Ovary (tissue), 7 donors: ENCODE measurements at regions not wholly inside any gene's neighbourhood (a gene's known extent, or its start where the extent isn't known, plus 50 kb on each side); places are given as distances from the start of the nearest gene placed in this dataset.
A peak's percentile ranks its signal among the peaks of the same experiment; 100 is the strongest.

ENCODE experiments used
- DNase-seq, 5 donors: peaks; one replicate each; pipeline ENCODE4 v3.0.0-alpha.2; 2019 to 2020
- H3K27ac ChIP-seq, 2 donors: fragments of 200-600 bp; one replicate each; pipeline versions ENCODE4 v1.5.1 to v1.8.0; 2019 to 2022
- H3K27me3 ChIP-seq: fragments of 200-600 bp; one replicate; pipeline ENCODE4 v1.8.0; 2022
- H3K36me3 ChIP-seq: fragments of 200-600 bp; sonication (generic); one replicate; pipeline ENCODE4 v1.5.1; 2019
- H3K4me1 ChIP-seq: one replicate; pipeline ENCODE4 v1.8.1; 2013; ENCODE audit warnings: mild to moderate bottlenecking, moderate library complexity; ENCODE audit not compliant: insufficient read depth
- H3K4me3 ChIP-seq: fragments of 200-600 bp; sonication (generic); one replicate; pipeline ENCODE4 v1.5.1; 2017
- H3K9me3 ChIP-seq, 2 donors: fragments of 200-600 bp in 1 of 2; sonication (generic) in 1 of 2; one replicate each; pipeline versions ENCODE4 v1.5.1 to v1.8.1; 2013 to 2019; ENCODE audit warnings: mild to moderate bottlenecking in 1 of 2, moderate library complexity in 1 of 2
- CTCF ChIP-seq, 3 donors: fragments of 450-650 bp in 2 of 3; fragments of 200-600 bp in 1 of 3; IDR thresholded peaks; one replicate each; pipeline versions ENCODE4 v1.5.1 to v1.8.0; 2016 to 2022; ENCODE audit warnings: antibody characterized with exemption in 3 of 3, mild to moderate bottlenecking in 1 of 3
- EP300 ChIP-seq: sonication (generic); formaldehyde crosslinking; IDR thresholded peaks from one replicate; pipeline ENCODE4 v1.6.1; 2017; ENCODE audit warnings: antibody characterized with exemption
- POLR2A ChIP-seq: fragments of 450-650 bp; IDR thresholded peaks from one replicate; pipeline ENCODE4 v1.6.1; 2017; ENCODE audit warnings: antibody characterized with exemption, mild to moderate bottlenecking, moderate library complexity
- WGBS, 3 donors: extraction: QIAGEN DNeasy Blood & Tissue Kit in 1 of 3; methylation state at CpG; one replicate each; pipeline versions ENCODE4 v1.1.5 to v1.1.7; 2013 to 2017; 5-methylcytosine and 5-hydroxymethylcytosine counted together
- intact Hi-C, 4 donors: fragments of 100-400 bp; cut with DNase I; formaldehyde crosslinking; loops; one replicate each; pipeline versions ENCODE4 v1.11.0 to v1.15.1; 2022 to 2023
- donor health status: DM: no; HTN: no; CAD: no; lungs with moderate emphysema.
- donor health status: DM: no; HTN: no; CAD: no.
- donor health status: Bipolar disorder and iron deficiency.
- donor health status: DM: no; HTN: no; CAD: no.
- donor health status: DM: yes; HTN: yes; CAD: no.

- peak in 1 of 5 donors; percentile 21 for DNase-seq
- TF ChIP-seq POLR2A (no peak), EP300 (no peak), CTCF (IDR thresholded peaks at IDR 0.05) (no peak)
- Histone ChIP-seq H3K9me3 (no peaks in the 10 kb centered on the region), H3K36me3 (no peaks in the 10 kb centered on the region), H3K4me1 (no peaks in the 10 kb centered on the region), H3K4me3 (no peak overlapping the region), H3K27ac (no peak overlapping the region), H3K27me3 (no peaks in the 10 kb centered on the region)
- WGBS, 3 donors, result 83 to 86% (median 86%) methylated on average over 22 of the region's 22 CpGs
- intact Hi-C loops, result loop anchor here in 1 of 4 donors (10.0 kb wide), 1 partner anchor 199 kb away; no protein-coding TSS in a partner anchor
These were observed 96.7 kb downstream of the RPS6KA4 start for GRCh38 chr11:64455456-64456261.

- no peaks in the 10 kb centered on the region for H3K4me1 ChIP-seq
- H3K27me3 ChIP-seq, result no peaks in the 10 kb centered on the region
- intact Hi-C loops, result loop anchor here in 1 of 4 donors (10.0 kb wide), 1 partner anchor 198 kb away; no protein-coding TSS in a partner anchor
- H3K9me3 ChIP-seq, result no peaks in the 10 kb centered on the region
- DNase-seq, result no peak
- no peak overlapping the region for H3K4me3 ChIP-seq
- H3K27ac ChIP-seq, result no peak overlapping the region
- TF ChIP-seq CTCF (IDR thresholded peaks at IDR 0.05) (no peak), POLR2A (no peak), EP300 (no peak)
- H3K36me3 ChIP-seq, result no peaks in the 10 kb centered on the region
- 84 to 89% (median 88%) methylated on average over 23 of the region's 23 CpGs for WGBS, 3 donors
These were observed 97.8 kb downstream of the RPS6KA4 start for GRCh38 chr11:64456509-64457320.

GRCh38 chr11:64457416-64458010, 98.2 kb upstream of the SLC22A11 start:
- 85 to 90% (median 86%) methylated on average over 12 of the region's 12 CpGs for WGBS, 3 donors
- no peaks in the 10 kb centered on the region for H3K9me3 ChIP-seq
- TF ChIP-seq EP300 (no peak), CTCF (IDR thresholded peaks at IDR 0.05) (no peak), POLR2A (no peak)

GRCh38 chr11:64458997-64459396, 96.7 kb upstream of the SLC22A11 start:
- TF ChIP-seq EP300 (no peak), CTCF (IDR thresholded peaks at IDR 0.05) (no peak), POLR2A (no peak)
- Histone ChIP-seq H3K27me3 (no peaks in the 10 kb centered on the region), H3K9me3 (no peaks in the 10 kb centered on the region), H3K27ac (no peak overlapping the region), H3K4me1 (no peaks in the 10 kb centered on the region), H3K36me3 (no peaks in the 10 kb centered on the region), H3K4me3 (no peak overlapping the region)
- 30 to 43% (median 32%) methylated on average over 10 of the region's 10 CpGs for WGBS, 3 donors
- intact Hi-C loops, result loop anchor here in 1 of 4 donors (10.0 kb wide), 1 partner anchor 196 kb away; no protein-coding TSS in a partner anchor
- DNase-seq, result no peak

More at GRCh38 chr11:64457416-64458010, 98.2 kb upstream of the SLC22A11 start:
- H3K4me3 ChIP-seq, result no peak overlapping the region
- H3K27me3 ChIP-seq, result no peaks in the 10 kb centered on the region
- no peak for DNase-seq
- no peak overlapping the region for H3K27ac ChIP-seq
- intact Hi-C loops, result loop anchor here in 1 of 4 donors (10.0 kb wide), 1 partner anchor 197 kb away; no protein-coding TSS in a partner anchor
- no peaks in the 10 kb centered on the region for H3K36me3 ChIP-seq
- no peaks in the 10 kb centered on the region for H3K4me1 ChIP-seq
